ENCODE measurements at regions not wholly inside any gene's neighbourhood (a gene's known extent, or its start where the extent isn't known, plus 50 kb on each side); places are given as distances from the start of the nearest gene placed in this dataset.

GRCh38 chr10:59087486-59087885, 89.0 kb upstream of the PHYHIPL start:
- no peak for DNase-seq (ENCODE audit: low spot score)

DNA sequence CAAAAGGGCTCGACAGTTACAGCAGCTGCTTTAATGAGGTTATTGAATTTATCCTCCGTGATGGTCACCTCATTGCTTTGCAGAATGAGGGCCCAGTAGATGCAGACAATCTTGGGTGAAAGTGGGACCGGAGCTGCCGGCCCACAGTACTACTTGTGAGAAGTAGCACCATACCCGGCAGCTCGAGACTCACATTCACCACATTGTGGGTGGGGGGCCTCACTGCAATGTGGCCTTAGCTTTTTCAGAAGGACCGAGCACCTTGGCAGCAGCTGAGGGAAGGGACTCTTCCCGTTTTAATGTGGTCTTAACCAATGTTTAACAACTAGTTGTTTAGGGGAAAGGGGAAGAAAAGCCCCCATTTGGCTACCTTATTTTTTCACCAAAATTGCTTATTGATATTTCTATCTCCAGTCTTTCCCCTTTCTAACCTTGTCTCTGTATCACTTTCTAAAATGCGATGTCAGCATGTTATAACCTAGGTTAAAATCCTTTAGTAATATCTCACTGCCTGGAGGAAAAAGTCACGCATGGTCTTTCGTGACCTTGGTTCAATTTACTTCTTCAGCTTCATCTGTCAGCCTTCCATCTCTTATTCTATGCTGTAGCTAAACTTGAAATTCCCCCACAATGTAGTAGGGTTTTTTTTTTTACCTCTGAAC, 87.4 kb upstream of the PHYHIPL start:
- DNase-seq (ENCODE audit: low spot score), result no peak

DNA sequence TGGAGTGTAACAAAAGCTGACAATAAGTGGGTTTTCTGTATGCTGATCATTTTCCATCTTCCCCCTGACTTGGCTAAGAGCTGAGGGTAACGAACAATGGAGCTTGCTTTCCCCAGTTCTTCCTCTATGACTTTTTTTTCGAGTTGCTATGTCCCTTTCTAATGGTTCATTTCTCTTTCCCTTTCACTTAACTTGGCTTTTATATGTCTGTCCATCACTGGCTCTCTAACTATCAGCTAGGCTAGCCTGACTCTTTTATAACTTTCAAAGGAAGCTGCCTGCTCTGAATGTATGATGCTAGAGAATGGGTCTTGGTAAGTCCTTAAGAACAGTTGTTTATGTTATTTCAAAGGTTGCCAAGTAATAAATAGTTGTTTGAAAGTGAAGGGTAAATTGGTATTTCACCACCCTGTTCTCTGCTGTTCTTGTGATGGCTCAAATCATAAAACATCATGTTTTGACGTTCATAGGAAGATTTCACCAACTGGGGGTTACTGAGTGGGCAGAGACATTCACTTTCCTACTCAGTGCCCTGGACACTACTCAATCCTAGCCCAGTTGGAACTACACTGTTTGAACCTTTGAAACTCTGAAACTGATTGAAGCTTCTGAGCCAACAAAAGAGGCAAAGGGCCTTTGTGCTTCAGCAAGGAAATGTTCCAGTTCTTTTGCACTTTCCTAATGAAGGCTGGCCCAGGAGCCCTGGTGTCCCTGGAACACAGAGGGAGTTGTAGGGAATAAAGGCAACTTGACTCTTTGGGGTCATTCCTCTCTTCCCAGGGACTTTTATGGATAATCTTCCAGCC, 85.4 kb upstream of the PHYHIPL start:
- no peak for DNase-seq (ENCODE audit: low spot score)

DNA sequence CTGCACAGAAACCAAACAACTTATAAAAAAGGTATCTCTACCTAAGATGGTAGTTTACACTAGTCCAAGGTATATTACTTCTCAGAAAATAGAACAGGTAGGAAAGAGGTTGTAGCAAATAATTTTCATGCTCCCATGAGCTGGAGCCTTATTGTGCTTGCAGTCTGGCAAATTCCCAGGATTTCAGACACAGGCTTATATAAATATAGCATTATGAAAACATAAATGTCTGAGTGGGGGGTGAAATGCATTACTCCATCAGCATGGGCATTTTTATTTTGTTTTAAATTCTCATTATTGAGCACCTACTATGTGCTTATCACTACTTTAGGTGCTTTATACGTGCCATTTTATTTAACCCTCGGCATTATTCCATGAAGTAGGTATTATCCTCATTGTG, 83.0 kb upstream of the PHYHIPL start:
- no peak for DNase-seq (ENCODE audit: low spot score)

DNA sequence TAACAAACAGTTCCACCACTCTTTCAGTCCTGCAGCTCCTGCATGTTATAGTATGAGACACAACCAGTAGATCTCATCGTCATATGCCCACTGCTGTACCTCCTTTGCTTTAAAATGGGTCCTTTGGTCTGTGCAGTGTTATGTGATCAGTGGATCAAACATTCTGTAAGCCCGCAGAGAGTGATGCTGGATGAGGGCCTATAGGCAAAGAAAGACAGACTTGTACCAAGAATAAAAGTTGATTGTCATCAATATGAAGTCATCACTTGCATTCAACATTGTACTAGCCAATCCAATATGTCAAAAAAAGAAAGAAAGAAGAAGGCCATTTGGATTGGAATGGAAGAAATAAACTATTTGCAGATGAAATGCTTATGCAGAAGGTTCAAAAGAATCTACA, 79.8 kb upstream of the PHYHIPL start:
- no peak for DNase-seq (ENCODE audit: low spot score)

GRCh38 chr10:59098387-59098786, 78.1 kb upstream of the PHYHIPL start:
- DNase-seq (ENCODE audit: low spot score), result no peak

GRCh38 chr10:59098831-59099452, 77.5 kb upstream of the PHYHIPL start:
- DNase-seq (ENCODE audit: low spot score), result no peak

DNA sequence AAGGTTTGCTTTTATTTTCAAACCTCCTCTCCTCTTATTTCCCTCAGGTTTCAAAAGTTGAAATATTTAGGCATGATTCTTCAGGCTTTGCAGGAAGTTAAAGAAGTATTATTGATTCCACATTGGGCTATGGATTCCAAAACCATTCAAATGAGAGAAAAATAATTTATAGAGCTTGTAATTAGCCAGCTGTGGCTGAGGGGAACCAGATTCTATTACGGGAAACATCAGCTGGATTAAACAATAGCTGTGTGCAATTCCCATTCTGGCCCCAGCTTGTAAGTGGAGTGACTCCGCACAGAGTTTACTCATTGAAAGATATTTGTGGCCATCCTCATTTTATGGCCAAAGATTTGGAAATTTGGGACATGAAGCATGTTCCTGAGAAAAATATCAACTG, 77.0 kb upstream of the PHYHIPL start:
- DNase-seq (ENCODE audit: low spot score), result no peak

GRCh38 chr10:59102394-59102793, 74.0 kb upstream of the PHYHIPL start:
- no peak for DNase-seq (ENCODE audit: low spot score)

- no peak for DNase-seq (ENCODE audit: low spot score)
These were observed 72.3 kb upstream of the PHYHIPL start for GRCh38 chr10:59104186-59104585.

DNA sequence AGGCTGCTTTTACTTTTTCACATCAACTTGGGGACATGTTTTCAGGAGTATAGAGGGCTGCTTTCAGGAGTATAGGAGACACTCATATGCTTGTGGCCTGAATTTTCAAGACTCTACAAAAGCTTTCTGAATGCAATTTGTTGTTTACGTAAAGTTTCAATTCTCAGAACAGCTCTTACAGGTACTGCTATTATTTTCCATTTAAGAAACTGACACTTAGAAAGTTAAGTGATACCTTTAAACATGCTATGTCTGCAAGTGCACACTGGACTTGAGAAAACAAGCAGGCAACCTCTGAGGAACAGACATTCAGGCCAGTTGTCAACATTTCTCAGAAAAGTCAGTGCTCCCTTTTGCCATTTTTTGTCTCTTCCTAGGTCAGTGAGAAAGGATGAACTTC, 70.0 kb upstream of the PHYHIPL start:
- DNase-seq (ENCODE audit: low spot score), result no peak

DNA sequence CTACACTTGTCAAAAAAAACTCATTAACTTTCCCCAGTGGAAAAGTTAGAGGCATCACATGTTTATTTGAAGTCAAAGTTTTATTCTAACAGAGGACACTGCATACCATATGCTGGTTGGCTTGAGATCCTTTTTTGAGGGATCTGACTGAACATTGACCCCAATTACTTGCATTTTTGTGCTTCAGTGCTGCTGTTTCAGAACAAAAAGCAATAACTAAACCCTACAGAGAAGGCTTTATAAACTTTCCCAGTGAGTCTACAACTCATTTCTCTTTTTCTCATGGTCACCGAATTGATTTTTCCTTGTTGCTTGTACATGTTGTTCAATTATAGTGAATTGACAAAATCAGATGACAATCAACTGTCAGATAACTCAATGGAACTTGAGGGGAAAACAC, 69.3 kb upstream of the PHYHIPL start:
- DNase-seq (ENCODE audit: low spot score), result no peak

DNA sequence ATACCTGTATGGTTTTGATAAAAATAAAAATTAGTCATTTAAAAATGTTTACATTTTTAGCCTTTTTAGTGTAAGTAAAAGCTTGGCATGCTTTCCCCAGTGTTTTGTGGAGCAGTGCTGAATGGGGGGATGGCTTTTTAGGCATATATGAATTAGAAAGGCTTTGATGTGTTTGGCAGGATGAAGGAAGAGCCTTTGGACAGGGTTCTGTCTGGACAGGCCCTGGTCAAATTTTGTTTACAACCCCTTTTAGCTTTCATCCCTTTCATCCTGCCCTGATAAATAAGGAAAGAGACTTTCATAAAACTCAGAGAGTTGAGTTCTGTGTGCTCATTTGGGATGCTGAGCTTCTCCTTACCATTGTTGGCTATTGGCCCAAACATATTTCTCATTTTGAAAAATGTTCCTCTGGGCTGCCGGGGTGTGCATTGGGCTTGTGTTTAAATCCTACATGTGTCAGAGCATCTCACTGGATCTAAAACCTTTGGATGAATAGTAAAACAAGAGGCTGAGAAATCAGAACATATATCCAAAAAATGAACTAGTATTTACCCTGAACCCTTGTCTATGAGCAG, 68.1 kb upstream of the PHYHIPL start:
- DNase-seq (ENCODE audit: low spot score), result no peak

- no peak for DNase-seq (ENCODE audit: low spot score)
These were observed 67.6 kb upstream of the PHYHIPL start for GRCh38 chr10:59108886-59109288.

DNA sequence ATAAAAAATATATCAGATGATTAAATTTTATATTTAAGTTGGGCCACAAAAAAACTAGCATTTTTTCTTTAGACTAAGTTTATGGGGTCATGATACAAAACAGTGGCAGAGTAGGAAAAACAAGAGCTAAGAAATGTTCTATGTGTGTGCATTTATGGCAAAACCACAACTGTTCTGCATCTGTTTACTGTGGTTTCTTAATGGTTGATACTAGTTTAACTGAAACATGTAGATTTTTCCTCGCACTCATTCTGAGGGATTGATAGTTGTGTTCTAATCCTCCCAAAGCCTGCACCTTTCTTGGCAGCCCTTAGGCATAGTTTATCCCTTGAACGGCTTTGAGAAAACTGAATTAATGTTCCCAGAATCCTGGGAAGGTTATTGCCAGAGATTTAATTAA, 66.6 kb upstream of the PHYHIPL start:
- no peak for DNase-seq (ENCODE audit: low spot score)

DNA sequence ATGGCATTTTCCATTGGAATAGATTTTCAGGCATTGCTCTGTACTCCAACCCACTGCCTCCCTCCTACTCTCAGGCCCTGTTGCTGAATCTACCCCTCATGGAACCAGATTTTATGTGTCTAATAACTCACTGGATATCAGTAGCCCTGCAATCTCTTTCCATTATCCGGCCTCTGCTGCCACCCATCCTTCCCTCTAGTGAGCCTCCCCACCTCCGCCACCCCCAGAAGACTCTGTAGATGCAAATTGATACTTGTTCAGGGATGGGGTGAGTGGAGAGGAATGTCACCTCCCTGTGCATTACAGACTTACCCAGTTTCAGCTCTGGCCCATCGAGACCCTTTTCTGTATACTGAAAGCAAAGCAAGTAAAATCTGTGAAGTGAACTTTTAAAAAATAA, 52.3 kb upstream of the PHYHIPL start:
- no peak for DNase-seq (ENCODE audit: low spot score)

DNA sequence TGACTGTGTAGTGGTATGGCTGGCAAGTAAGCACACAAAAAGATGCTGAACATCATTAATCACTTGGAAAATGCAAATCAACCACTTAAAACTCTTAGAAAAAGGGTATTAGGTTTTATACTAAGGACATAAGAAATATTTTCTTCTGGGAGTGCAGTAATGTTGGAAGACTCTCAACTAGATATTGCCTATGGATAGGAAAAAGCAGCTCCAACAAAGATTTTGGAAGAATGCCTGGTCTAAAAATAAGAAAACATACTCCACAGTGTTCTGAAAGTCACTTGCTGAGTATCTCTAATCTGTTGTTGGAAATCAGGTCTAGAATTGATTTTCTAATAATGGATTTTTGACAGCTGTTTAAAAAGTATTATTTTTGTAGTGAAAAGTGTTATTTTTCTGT, 50.8 kb upstream of the PHYHIPL start:
- no peak for DNase-seq (ENCODE audit: low spot score)

- DNase-seq (ENCODE audit: low spot score), result no peak
These were observed 50.2 kb upstream of the PHYHIPL start for GRCh38 chr10:59126261-59126660.
